Pons (tissue), 1 donor: ENCODE measurements at regions not wholly inside any gene's neighbourhood (a gene's known extent, or its start where the extent isn't known, plus 50 kb on each side); places are given as distances from the start of the nearest gene placed in this dataset.
"Not testable (repeated sequence)": the region's sequence is repeated elsewhere in the genome, so short reads cannot be mapped to it uniquely, and the experiment has no call there.

Source experiments
- DNase-seq: peaks from one replicate; pipeline ENCODE4 v3.0.0-alpha.2; 2016; ENCODE audit warnings: low spot score

- no peak for DNase-seq
These were observed 389.2 kb upstream of the EMCN start for GRCh38 chr4:100906973-100907372.

GRCh38 chr4:100900945-100901344 lies 383.1 kb upstream of the EMCN start:
- not testable (repeated sequence) for DNase-seq

- DNase-seq = no peak
These were observed 382.3 kb upstream of the EMCN start for GRCh38 chr4:100900134-100900533.

DNA sequence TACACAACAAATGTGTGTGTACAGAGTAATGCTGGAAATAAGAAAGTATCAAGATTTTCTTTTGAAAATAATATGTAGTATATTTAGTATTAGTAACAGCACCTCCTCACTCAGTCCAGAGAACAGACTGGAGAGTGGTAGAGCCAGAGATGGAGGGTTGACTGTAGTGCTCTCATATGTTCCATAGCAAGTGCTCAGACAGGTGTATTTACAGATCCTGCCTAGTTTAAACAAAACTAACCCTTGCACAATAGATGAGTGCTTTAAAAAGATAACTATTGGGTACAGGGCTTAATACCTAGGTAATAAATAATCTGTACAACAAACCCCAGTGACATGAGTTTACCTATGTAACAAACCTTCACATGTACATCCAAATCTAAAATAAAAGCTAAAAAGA lies 381.0 kb upstream of the EMCN start:
- no peak for DNase-seq

- DNase-seq = no peak
These were observed 377.9 kb upstream of the EMCN start for GRCh38 chr4:100895556-100896197.

DNA sequence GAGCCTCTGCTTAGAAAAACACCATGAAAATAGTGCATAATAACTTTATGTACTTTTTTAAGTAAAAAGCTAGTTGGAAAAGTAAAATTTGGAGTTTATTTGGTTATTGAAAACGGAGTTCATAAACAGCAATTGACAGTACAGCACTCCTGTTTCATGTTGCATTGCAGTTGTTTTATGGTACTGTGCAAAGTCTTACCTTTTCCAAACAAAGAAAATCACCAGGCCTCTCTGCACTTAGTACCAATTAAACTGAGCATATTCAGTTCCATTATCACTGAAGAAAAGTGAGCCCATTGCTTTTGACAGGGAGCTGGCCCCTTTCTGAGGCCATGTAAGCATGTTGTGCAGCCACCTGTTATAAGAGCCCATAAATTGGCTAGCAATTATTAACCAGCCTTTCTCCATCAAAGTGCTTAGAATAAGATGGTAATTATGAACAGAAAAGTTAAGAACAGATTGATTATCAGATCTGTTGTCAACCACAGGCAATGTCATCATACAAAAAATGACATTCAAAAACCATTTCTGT lies 376.6 kb upstream of the EMCN start:
- DNase-seq = no peak

GRCh38 chr4:100891808-100892207 lies 374.0 kb upstream of the EMCN start:
- DNase-seq = no peak

- DNase-seq = no peak
These were observed 372.1 kb upstream of the EMCN start for GRCh38 chr4:100889898-100890297.

DNA sequence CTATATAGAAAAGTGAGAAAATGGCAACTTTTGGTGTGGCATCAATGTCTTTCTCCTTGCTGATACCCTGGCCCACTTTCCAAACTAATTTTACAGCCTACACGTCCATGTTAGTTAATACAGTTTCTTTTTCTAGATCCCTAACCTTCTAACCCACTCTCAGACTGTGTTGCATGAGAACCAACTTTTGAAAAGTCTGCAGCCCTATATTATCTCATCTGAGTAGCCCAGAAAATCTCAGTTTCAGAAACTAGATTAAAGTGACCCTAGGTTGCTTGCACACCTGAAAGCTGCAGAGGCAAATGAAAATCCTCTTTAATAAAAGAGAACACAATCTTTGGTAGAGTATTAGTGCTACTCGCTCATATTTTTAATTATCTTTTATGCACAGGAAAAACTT lies 371.6 kb upstream of the EMCN start:
- no peak for DNase-seq

DNA sequence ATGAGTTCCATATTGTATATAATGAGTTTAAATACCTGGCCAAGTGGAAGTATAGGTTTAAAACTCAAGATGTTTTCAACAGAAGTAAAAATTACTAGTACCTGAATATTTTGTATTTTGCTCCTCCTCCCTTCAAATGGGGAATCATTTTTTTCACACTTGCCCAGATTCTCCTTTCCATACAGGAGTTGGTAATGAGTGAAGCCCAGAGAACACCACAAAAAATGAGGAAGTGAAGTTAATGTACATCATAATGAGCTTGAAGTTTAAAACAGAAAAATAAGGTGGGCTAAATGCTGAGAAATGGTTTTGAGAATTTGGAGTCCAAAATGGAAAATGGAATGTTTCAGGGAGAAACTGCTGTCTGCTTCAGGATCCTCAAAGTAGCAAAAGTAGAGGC lies 364.8 kb upstream of the EMCN start:
- no peak for DNase-seq

- DNase-seq = no peak
These were observed 363.5 kb upstream of the EMCN start for GRCh38 chr4:100881283-100881682.

GRCh38 chr4:100880011-100880410 lies 362.2 kb upstream of the EMCN start:
- DNase-seq = no peak

- DNase-seq = no peak
These were observed 361.6 kb upstream of the EMCN start for GRCh38 chr4:100879471-100879870.

DNA sequence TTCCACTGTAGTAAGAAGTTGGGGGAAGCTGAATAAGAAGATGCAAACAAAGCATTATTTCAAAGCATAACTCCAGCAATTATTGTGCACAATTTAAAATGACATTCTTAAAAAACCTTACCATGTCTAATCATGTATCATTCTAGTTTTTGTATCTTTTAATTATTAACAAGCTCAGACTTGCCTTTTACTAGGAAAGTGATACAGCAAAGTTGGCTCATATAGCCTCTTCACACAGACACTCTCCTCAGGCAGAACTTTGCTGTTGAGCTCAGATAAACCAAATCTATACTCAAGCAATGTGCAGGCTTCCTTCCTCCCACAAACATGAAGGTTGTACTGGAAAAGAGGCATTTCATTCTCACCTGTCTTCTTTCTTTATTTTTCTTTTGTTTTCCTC lies 358.7 kb upstream of the EMCN start:
- DNase-seq = no peak

GRCh38 chr4:100875296-100876068 lies 357.7 kb upstream of the EMCN start:
- no peak for DNase-seq

DNA sequence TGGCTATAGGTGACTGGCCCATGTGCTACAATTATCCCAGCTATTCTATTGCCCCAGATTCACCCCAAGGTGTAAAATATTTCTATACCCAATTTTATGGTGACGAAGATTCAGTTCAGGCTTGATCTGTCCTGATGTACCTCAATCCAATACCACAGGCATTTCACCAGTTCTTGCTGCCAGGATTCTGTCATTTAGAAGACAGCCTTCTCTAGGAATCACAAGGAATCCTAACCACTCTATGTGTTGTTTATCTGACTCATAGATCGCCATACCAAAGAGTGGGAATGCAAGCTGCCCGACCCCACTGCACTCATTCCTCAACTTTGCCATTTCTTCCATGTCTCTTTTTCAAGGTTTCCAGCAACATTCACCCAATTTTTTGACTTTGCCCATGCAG lies 355.0 kb upstream of the EMCN start:
- DNase-seq = no peak

DNA sequence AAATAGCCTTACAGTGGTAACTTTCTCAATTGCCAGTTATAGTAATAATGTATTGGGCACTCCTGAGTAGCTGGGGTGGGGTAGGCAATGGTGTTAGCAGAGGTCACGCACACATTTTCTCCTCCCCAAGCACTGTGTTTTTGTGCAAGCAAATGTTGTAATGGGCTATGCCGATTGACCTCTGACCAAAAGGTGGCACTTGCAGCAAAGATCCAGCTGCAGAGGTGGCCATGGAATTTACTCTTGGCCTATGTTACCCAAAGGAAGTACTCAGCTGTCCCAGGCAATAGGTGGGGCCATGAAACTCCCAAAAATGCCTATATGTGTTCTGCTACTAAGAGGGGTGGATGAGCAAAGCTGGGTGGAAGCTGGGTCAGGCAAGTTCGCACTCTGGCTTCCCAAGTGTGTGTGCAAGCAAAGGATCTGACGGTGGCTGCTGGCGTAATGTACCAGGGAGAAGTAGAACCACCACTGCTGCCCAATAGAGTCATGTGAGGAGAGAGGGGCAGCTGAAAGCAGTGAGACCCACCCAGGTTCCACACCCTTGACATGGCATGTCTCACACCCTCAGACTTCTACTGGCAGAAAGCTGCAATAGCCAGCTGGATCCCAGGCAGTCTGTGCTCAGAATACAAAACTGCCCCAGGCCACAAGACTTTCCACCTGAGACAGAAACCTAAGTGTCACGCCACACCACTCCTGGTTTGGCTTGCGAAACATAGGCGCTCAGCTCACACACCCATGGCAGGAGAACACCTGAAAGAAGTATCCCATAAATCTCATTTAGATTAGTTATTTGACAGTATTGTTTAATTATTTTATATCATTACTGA lies 353.3 kb upstream of the EMCN start:
- DNase-seq = no peak

DNA sequence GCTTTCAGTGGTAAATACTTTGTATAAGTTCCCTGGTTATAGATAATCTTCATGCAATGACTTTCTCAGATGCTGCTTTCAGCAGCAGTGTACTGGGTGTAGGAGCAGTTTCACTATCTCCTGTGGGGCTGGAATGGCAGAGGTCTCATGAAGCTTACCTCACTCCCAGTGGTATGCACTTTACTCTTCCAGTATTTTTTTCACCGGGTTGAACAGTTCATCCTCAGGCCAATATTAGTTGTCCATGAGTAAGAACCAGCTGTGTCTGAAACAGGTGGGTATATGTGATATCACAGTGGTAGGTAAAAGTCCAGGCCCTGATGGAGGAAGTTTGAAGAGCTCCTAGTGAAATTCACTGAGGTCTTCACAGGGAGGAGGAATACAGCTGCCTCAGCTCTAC lies 351.5 kb upstream of the EMCN start:
- no peak for DNase-seq

- DNase-seq = not testable (repeated sequence)
These were observed 350.5 kb upstream of the EMCN start for GRCh38 chr4:100868281-100868680.

DNA sequence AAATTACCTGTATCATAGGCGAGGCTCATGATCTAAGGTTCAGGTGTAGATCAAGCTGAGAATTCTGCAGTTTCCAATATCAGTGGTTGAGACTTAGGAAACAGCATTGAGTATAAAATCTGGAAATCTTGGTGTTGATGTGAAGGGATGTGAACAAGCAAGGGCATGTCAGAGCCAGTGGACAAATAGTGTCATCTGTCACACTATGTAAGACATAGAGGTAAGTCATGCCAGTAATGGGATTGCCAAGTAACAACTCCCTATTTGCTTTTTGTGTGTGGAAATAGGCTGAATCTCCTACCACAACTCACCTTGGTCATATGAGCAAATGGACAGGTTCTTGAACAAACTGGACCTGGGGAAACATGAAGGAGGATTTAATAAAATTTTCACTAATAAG lies 334.5 kb upstream of the EMCN start:
- no peak for DNase-seq

DNA sequence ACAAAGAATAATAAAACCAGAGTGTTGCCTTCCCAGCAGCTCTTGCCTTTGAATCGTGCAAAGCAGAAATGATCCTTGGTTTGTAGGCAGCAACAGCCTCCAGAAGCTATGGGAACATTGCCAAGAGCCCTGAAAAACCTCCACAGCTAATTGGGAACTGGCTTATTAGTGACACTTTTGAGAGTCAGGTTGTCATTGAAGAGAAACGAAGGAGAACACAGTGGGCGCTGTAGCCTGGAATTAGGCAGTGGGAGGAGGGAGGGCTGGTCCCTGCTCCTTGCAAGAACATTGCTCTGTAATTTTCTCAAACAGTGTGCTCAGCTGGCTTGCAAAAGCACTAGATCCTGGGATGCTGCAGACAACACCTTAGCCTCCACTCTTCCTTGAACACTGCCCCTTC lies 331.5 kb upstream of the EMCN start:
- no peak for DNase-seq

DNA sequence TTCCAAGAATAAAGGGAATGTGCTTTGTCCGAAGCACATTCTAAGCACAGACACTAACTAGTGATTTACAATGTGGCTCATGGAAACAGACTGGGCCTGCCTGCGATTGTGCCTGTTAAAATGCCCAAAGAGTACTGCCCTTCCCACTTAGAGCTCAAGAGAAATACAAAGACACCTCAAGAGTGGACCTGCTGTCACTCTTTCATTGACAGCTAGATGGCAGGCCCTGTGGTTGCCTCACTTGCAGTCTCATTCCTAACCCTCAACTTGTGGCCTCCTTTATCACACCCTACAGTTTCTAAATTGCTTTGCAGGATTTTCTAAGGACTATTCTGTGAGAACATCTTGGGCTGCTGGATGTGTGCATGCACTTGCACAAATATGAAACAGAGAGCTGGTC lies 331.0 kb upstream of the EMCN start:
- DNase-seq = peak; percentile 14

GRCh38 chr4:100843910-100844309 lies 326.1 kb upstream of the EMCN start:
- no peak for DNase-seq
